NCI-H2196 treated with DMSO at 0.1 percent for 48 hours (cell line): ENCODE measurements at regions not wholly inside any gene's neighbourhood (a gene's known extent, or its start where the extent isn't known, plus 50 kb on each side); places are given as distances from the start of the nearest gene placed in this dataset.
"Not testable (repeated sequence)": the region's sequence is repeated elsewhere in the genome, so short reads cannot be mapped to it uniquely, and the experiment has no call there.

Experiments used
- DNase-seq: peaks from one replicate; lab custom pipeline; 2025; ENCODE audit not compliant: unreplicated experiment; lab: John Stamatoyannopoulos, UW

DNA sequence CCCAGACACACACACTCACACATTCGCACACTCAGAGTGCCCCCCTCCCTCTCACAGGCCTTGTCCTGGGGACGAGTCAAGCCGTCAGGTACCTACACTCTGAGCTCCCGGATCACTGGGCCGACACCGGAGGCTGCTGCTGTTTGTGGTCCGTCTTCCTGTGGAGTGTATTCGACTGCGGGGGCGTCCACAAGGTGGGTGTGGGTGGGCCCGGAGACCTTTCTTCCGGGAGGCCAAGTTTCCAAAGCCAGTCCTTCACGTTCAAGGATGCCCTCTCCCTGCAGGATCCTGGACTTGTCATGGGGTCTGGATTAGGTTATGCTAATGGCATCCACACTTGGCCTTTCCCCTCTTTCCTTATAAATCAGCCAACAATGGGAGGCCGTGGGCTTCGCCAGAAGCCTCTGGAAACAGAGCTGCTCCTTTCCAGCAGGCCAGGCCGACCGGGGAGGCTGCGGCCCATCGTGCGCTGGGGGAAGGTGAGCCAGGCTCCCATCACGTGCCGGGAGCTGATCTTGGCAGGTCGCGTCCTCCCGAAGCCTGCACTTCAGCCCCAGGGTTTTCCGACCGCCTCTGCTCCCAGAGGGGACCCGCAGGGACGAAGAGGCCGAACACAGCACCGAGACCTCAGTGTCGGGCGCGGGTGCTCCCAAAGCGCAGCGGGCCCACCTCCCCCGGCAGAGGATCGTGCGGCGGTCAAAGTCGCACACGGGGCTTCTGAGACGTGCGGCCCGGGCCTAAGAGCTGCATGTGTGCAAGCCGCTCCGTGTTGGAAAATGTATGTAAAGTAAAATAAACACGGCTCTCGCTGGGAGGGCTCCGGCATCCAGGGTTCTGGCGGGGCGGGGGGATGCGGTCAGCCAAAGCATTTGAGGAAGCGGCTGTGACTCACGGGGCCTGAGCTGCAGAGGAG lies 196.5 kb upstream of the ZNF469 start:
- DNase-seq: not testable (repeated sequence)

DNA sequence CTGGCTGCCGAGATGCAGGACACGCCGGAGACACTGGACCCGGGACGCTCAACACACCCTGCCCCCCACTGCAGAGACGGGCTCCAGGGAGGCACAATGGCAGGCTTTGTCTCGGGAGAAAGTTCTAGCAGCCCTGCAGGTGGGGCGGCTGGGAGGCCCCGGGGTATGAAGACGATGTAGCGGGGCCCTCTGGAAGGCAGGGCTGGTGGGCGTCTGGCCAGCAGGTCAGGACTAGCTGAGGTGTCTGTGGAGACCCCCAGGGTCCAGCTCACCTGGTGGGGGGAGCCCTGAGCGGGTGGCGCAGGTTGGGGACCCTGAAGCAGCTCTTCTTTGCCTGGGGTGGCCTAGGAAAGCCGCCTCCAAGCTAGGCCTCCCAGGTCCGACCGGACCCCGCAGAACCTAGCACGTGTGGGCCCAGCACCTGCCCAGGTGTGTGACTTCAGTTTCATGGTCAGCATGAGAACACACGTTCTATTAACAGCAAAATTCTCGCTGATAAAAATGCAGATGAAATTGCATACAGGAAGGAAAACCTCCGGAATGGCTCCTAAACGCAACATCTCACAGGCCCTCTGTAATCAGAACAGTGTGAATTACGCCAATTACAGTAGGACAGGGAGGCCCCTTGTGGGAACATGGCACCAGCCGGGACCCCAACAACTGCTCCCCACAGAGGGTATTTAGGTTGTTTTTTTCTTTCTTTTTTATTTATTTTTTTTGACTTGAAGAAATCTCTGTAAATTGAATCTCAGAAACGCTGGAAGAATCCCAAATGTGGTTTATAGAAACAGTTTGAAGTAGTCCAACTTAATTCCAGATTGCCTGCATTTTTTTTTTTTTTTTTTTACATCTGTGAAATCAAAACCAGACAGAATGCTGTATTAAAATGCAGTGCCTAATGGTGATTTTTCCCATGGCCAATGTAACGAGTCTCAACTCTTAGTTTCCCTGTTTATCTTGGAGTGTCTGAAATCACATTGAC lies 195.6 kb upstream of the ZNF469 start:
- not testable (repeated sequence) for DNase-seq

DNA sequence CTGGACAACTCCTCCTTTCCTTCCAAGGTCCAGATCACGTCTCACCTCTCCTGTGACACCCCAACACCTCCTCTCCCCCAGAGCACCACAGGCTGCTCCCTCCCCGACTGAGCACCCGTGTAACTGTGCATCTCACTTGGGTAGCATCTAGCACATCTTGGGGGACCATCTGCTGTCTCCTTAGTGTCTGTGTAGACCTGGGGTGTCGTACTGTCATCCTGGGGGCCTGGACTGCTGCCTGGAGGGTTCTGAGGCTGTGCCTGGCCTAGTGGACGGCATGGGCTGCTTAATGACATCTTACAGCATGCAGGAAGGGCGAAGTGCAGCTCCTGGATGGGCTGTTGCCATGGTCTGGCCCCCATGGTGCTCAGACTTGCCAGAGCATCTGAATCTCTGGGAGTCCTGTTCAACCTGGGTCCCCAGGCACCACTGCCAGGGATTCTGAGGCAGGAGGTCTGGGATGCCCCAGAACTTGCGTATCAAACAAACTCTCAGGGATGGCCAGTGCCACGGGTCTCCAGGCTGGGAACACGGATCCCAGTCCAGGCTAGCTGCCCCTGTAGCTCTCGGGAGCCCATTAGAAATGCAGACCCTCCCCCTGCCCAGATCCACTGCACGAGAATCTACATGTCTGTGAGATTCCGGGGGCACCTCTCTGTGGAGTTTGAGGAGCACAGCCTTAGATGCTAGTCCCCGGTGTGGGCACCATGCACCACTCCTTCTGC lies 194.4 kb upstream of the ZNF469 start:
- not testable (repeated sequence) for DNase-seq

- DNase-seq: not testable (repeated sequence)
These were observed 192.1 kb upstream of the ZNF469 start for GRCh38 chr16:88190592-88191095.

- not testable (repeated sequence) for DNase-seq
These were observed 191.6 kb upstream of the ZNF469 start for GRCh38 chr16:88191168-88191567.

DNA sequence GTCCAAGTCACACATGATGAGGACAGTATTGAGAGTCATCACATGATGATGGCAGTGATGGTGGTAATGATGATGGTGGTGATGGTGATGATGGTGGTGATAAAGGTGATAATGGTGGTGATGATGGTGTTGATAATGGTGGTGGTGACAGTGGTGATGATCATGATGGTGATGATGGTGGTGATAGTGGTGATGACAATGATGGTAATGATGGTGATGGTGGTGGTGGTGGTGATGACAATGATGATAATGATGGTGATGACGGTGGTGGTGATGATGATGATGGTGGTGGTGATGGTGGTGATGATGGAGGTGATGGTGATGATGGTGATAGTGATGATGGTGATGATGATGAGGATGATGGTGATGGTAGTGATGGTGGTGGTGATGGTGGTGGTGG lies 190.2 kb upstream of the ZNF469 start:
- no peak for DNase-seq

DNA sequence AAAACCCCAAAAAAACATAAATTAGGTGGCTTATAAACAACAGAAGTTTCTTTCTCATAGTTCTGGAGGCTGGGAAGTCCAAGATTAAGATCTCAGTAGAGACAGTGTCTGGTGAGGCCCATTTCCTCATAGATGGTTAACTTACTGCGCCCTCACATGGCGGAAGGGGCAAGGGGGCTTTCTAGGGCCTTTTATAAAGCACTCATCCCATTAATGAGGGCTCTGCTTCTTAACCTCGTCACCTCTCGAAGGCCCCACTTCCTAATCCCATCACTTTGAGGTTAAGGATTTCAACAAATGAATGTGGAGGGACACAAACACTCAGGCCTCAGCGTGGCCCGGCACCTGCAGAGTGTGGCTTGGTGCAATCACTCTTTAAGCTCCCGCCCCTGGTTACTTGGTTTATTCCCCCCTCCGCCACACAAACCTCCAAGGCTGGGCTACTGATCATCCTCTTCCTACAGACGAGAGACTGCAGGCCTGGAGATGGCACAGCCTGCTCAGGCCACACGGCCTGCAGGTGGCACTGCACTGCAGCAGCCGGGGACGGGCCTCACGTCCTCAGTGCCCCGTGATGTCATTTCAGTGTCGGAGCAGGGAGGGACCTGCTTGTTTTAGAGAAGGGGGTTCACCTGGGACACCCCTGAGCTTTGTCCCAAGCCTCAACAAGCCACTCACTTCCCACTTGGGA lies 188.9 kb upstream of the ZNF469 start:
- DNase-seq: peak; percentile 1

DNA sequence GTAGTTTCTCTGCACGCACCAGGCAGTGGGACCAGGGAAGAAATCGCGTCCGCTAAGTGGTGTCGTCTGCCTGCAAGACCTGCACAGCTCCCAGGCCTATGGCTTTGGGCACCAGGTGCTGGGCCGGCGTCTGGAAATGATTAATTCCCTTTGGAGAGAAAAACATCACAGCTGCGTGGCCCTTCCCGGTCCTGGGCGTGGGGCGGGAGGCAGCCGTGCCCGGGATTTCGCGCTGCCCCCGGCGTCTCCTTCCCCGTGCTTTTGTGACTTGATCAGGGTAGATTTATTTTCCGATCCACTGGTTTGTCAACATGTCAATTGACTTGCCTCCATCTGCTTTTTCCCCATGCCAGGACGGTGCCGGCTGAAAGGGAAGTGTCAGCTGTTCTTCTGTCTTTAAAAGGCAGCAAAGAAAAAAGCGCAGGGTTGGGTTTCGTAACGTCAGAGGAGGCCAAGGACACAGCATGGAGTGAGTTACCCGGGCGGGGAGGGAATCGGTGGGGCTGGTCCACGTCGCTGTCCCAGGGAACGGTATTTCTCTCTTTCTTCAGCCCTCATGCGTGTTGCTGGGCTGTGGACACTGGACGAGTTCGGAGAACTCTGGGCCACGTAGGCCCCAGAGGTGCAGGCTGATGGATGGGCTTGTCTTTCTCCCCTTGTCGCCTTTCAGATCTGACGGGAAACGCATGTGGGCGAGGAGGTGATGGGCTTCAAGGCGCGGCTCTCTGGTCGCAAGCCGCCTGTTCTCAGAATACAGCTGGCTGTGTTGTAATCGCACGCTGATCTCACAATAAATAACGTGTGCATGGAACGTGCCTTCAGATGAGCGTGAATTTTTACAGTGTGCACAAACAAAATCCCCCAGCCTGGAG lies 188.1 kb upstream of the ZNF469 start:
- peak; percentile 4 for DNase-seq

- no peak for DNase-seq
These were observed 187.5 kb upstream of the ZNF469 start for GRCh38 chr16:88195269-88195705.

DNA sequence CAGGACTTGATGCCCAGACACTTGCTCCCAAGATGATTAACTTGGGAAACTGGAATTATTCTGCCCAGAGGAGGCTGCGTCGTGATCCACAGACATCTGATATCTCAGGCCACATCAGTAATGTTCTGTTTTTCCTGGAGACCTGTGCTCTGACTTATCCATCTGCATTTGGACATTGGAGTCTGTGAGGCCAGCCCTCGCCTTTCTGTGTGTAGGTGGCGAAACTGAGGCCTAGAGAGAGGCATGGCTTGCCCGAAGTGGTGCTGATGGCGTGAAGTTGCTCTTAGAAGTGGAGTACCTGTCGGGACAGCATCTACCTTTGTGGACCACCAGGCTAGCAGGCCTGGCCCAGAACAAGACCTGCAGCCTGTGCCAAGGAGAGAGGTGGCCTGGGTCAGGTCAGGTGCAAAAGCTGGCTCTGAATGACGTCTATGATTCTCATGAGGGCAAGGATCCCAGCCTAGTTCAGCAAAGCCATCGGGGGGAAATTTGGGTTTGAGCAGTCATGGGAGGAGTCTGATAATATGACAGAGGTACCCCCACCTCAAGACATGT lies 186.8 kb upstream of the ZNF469 start:
- DNase-seq: no peak

DNA sequence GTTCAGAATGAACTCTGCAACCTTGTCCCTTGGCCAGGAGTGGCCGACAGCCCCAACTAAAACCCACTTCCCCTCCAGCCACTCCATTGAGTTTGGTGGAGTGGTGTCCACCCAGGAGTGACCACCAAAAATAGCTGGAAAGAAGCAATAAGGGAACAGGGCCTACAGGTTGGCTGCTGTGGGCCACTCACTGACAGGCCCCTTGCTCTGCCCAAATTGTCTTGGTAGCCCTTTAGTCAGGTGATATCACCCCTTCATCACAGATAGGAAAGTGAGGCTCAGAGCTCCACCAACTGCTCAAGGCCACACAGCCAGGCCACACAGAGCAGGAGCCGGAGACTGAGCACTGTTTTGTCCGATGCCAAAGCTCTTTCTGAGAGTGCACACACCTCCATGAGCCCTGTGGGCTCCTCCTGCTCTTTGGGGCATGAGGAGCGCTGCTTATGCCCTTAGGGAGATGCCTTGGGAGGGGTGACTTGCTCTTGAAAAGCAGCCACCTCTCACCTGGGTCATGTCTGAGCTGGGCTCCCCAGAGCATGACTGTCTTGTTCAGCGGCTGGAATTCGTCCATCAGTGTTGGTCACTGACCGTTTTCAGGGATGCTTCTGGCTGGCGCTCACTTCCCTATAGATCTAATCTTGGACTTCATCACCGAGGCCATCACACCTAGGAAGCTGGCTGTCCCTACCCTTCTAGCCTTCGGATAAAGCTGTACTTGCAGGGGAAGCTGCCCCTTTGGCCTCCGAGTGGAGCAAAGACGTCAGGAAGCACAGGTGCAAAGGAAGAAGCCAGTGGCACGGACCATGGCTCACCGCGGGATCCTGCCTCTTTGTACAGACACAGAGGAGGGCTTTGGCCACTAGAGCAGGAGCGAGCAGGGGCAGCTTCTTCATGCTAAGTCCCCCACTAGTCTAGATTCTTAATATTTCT lies 186.0 kb upstream of the ZNF469 start:
- DNase-seq: no peak

DNA sequence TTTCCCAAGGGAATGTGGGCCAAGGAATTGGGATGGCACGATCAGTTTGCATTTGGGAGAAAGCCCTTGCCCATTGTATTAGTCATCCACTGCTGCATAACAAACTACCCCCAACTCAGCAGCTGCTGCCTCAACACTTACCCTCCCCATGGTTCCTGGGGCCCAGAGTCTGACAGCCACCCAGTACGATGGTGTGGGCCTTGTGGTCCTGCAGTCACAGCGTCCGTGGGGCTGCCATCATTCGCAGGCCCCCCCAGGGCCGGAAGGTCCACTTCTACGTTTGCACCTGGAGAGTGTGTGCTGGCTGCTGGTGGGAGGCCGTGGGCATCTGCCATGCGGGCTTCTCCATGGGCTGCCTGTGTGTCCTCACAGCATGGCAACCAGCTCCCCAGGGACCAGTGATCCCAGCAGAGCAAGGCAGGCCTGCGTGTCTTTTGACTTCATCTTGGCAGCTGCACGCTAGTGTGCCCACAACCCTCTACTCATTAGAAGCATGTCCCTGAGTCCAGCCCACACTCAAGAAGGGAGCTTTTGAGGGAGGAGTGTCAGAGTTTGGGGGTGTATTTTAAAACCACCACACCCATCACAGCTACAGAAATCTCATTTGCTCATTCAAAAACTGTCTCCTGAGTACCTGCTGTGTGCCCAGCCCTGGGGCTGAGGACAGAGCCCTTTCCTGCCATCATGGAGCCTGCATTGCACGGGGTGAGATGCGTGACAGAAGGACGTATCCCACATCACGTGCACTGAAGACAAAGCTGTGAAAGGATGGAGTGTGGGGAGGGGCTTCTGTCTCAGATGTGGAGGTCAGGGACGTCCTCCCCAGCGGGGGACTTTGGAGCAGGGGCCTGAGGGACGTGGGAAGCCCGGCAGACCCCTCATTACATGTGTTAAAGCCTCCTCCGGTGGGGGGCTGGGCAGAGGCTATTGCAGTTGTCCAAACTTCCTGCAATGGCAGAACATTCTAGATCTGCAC lies 185.0 kb upstream of the ZNF469 start:
- no peak for DNase-seq

DNA sequence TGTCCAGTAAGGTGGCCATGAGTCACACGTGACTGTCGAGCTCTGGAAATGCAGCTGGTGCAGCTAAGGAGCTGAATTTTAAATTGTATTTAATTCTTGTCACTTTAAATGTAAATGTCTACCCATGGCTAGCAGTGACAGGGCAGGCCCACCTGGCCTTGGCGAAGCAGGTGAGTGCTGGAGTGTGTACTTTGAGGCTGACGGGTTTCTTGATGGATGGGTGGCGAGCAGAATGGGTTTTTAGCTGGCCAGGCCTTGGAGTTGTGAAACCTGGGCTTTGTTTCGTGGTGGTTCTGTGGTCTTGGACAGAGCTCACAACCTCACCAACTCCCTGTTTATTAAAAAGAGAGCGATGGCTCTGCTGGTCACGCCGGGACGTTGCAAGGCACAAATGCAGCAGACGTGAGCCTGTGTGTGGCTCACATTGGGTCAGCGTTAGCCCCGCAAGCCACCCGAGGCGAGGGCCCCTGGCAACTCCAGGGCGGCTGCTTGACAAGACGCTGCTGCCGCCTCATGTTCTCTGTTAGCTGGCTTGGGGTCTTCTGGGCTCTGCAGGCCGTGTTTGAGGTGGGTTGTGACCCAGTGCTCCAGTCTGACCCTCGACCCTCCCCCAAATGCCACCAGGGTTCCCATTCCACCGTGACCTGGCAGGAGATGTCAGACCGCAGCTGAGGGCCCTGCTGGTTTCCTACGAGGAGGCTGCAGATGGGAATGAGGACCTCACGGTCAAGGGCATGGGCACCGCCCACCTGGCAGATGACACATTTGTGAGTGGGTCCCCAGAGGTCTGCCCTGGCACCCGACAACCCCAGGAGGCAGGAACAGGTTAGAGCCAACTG lies 184.1 kb upstream of the ZNF469 start:
- DNase-seq: not testable (repeated sequence)

GRCh38 chr16:88199296-88200153 lies 183.2 kb upstream of the ZNF469 start:
- not testable (repeated sequence) for DNase-seq
